ENCODE measurements at regions not wholly inside any gene's neighbourhood (a gene's known extent, or its start where the extent isn't known, plus 50 kb on each side); places are given as distances from the start of the nearest gene placed in this dataset.

GRCh38 chr2:39837856-39838453 is 58.9 kb upstream of the THUMPD2 start:
- peak; percentile 38; the same call in 1 of the 2 replicates for TF ChIP-seq CTCF (tag by site-specific recombination; IDR thresholded peaks at IDR 0.05)
- no peak for TF ChIP-seq ZBTB26 (tag by site-specific recombination; optimal IDR thresholded peaks at IDR 0.05)
- no peak for TF ChIP-seq BCL6B (tag by site-specific recombination; IDR thresholded peaks at IDR 0.05)
- TF ChIP-seq REST (tag by site-specific recombination; IDR thresholded peaks at IDR 0.05): no peak
- TF ChIP-seq ZBTB7A (tag by site-specific recombination; IDR thresholded peaks at IDR 0.05; ENCODE audit: low read depth): no peak
- no peak for TF ChIP-seq TSHZ1 (tag by site-specific recombination; IDR thresholded peaks at IDR 0.05; ENCODE audit: borderline replicate concordance)
- no peak for TF ChIP-seq YY2 (tag by site-specific recombination; IDR thresholded peaks at IDR 0.05)
- no peak for TF ChIP-seq RBAK (tag by site-specific recombination; IDR thresholded peaks at IDR 0.05)
- no peak for TF ChIP-seq ZNF473 (tag by site-specific recombination; IDR thresholded peaks at IDR 0.05)
- TF ChIP-seq PRDM4 (tag by site-specific recombination; IDR thresholded peaks at IDR 0.05): no peak
- TF ChIP-seq MYNN (tag by site-specific recombination; IDR thresholded peaks at IDR 0.05; ENCODE audit: borderline replicate concordance): no peak
- TF ChIP-seq ZNF175 (tag by site-specific recombination; IDR thresholded peaks at IDR 0.05): no peak
